ENCODE measurements at regions not wholly inside any gene's neighbourhood (a gene's known extent, or its start where the extent isn't known, plus 50 kb on each side); places are given as distances from the start of the nearest gene placed in this dataset.
"Not testable (repeated sequence)": the region's sequence is repeated elsewhere in the genome, so short reads cannot be mapped to it uniquely, and the experiment has no call there.

DNA sequence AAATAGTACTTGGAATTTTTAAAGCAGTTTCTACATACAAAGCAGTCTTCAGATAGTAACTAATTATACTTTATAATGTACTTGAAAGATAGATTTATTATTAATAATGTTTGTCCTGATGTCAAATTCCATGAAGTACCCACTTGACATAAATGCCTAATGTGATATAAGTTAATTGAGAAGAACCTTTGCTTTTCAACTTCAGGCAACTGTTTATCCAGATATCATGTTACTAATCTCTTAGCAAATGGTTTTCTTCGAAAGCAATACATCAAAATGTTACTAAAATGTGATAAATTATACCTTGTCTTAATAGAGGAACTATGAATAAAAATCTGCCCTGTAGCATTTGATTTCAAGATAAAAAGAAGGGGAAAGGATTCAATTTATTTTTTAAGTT lies 146.8 kb upstream of the FBXL17 start:
- DNase-seq: no peak

DNA sequence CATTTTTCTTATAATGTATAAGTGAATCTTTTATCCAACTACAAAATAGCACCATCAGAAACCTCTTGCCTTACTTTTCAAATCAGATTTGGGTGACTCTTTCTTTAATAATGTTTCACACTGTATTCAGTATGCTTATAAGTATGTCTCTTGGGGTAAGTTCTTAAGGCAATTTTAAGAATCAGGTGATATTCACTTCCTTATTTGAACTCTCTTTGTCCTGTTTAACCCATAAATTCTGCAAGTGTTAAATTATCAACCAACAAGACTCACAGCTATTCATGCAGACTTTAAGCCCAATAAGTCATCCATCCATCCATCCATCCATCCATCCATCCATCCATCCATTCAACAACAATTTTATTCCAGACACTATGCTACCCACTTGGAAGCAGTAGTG lies 142.7 kb upstream of the FBXL17 start:
- no peak for DNase-seq

- DNase-seq: no peak
Measured at GRCh38 chr5:108523360-108523759, 141.5 kb upstream of the FBXL17 start.

GRCh38 chr5:108521841-108522506 lies 140.1 kb upstream of the FBXL17 start:
- peak; percentile 35 for DNase-seq

DNA sequence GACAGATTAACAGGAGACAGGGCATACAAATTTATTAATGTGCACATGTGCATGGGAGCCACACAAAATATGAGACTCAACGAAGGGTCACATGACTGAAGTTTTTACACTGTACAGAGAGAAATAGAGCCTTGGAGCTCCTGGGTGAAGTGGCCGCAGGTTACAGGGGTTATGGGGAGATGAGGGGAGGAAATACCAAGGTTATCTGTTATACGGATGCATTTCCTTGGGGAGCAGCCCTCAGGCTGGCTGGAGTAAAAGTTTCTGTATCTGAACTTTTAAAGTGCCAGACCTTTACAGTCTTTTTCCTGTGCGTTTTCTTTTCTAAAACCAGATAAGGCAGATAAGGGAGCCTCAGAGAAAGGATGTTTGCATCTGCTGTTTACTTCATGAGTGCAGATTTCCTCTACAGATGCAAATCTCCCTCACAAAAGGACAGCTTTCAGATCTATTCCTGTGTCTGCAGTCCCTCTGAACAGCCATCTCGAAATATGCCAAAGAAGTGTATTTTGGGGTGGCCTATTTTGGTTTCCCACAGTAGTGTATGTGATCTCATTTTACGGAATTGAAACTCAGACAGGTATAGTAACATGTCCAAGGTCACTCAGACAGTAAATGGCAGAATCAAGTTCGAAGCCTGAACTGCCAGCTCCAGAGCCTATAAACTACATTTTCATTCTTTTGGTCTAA lies 139.3 kb upstream of the FBXL17 start:
- DNase-seq: no peak

- DNase-seq: no peak
Measured at GRCh38 chr5:108516785-108517184, 134.9 kb upstream of the FBXL17 start.

DNA sequence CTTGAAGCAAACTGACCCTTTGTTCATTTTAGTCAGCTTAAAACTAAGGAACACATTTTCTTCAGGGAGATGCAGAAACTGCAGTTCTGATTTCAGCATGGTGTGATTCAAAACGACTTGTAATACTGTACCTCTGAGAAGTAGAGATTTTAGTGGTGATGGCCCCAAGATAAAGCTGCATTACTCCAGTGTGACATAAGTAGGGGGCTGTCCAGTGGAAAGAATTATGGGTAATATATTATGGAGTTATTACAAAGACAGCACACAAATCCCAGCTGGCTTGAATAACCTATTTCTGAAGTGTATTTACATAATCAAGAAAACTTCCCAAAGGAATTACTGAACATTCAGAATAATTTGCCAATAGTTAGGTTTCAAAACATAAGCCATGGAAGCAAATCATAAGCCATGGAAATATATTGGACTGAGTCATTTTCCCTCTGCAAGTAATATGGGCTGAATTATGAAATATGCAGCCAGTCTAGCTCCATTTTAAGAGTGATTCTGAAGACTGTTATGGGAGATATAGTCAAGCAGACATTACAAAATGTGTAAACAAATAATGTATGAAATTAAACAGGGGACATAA lies 133.7 kb upstream of the FBXL17 start:
- DNase-seq: no peak

DNA sequence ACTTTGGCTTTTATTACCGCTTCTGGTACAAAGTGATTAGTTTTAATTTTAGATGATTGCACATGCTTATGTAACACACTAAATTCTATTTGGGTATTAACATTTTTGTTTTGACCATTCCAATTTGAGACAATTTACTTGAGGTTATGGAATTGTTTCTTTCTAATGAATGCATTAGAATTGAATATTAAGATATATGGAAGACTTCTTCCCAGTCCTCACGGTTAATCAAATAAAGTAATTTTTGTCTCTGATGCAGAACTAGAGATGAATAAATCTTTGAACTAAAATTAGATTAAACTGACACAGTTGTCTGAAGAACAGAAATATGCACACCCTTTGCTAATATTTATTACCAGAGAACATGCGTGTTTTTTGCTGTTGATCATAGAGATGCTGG lies 127.1 kb upstream of the FBXL17 start:
- DNase-seq: no peak

- DNase-seq: no peak
Measured at GRCh38 chr5:108507631-108508030, 125.7 kb upstream of the FBXL17 start.

DNA sequence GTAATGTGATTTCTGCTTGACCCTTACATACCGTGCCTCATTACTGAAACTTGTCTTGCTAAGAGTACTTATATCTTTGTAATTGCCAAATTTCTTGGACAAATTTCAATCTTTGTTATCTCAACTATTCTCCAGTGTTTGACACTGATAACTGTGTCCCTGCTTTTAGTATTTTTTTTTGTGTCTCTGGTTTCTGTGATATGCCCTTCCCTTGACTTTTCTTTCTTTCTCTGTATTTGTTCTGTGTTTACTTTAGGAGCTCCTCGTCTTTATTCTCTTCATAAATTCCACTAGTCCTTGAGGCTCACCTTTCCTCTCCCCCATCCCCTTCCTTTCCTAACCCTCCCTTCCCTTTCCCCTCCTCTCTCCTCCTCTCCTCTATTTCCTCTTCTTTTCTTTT lies 123.7 kb upstream of the FBXL17 start:
- DNase-seq: no peak

GRCh38 chr5:108504974-108505373 lies 123.1 kb upstream of the FBXL17 start:
- no peak for DNase-seq

- no peak for DNase-seq
Measured at GRCh38 chr5:108503986-108504385, 122.1 kb upstream of the FBXL17 start.

- not testable (repeated sequence) for DNase-seq
Measured at GRCh38 chr5:108495615-108496014, 113.7 kb upstream of the FBXL17 start.

DNA sequence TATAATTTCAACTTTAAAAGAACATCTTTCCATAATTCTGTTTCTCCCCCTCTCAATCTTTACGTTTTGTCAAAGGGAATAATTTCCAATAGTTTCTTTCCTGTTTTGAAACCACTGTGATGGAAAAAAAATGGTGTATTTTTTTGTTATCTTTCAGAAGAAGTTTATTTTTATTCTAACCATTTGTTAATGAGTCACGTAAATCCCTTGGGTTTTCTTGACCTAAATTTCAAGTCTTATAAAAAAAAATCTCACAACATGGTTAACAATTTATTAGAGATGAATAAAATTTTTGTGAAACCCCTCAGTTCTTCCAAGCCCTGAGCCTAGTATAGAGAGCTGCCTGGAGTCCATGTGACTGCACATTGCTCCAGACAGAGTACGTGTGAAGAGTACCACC lies 106.1 kb upstream of the FBXL17 start:
- no peak for DNase-seq

DNA sequence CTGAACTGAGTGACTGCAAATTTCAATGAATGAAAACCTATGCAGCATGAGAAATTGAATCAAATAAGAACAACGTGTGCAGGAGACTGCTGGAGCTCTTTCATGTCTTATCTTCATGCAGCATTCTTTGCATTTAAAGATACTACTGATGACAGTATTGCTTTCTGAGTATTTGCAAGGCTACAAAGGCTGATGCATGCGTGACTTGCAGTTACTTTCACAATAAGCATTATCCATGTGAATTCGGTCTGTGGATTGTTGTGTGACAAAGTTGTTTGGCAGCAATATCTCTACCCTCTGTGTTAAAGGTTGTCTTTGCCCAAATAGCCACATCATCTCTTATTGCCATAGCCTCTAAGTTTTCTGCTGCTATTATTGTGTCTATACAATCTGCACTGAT lies 102.1 kb upstream of the FBXL17 start:
- DNase-seq: no peak

DNA sequence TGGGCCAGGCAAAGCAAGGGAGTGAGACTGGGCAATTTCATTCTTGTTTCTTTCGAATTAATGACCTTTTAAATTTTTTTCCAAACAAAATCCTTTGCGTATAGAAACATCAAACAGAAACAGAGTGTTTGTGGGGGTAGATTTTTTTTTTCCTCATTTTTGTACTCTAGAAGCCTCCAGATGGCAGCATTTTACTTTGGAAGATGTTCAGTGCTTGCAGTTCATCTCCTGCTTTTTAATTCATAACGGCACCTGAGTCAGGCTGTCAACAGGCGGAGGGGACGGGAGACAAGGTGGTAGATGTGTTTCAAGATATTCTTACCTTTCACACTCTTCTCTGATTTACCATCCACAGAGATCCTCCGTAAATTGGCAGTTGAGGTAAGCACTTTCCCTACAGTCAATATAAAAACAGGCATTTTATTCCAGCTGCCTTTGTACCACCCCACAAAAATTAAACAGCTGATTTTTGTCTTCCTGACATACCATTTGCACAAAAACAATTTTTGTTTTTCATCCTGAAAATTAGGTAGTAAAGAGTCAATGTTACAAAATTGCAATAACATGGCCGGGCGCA lies 99.5 kb upstream of the FBXL17 start:
- peak; percentile 36 for DNase-seq

DNA sequence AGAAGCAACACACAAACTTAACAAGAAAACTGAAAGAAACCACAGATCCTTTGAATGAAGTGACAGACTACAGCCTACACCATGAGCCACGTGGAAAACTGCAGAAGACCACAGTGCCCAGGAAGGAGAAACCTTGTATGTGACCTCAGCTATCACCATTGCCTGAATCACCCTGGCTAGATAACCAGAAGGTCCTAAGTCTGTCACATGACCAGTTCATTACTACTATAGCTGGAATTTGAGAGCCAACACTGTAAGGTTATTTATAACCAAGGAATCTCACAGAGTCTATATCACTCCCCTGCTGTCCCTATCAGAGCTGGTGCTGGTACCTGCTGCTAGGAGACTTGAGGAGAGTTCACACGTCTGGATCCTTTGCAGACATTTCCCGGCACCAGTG lies 90.3 kb upstream of the FBXL17 start:
- DNase-seq: no peak

DNA sequence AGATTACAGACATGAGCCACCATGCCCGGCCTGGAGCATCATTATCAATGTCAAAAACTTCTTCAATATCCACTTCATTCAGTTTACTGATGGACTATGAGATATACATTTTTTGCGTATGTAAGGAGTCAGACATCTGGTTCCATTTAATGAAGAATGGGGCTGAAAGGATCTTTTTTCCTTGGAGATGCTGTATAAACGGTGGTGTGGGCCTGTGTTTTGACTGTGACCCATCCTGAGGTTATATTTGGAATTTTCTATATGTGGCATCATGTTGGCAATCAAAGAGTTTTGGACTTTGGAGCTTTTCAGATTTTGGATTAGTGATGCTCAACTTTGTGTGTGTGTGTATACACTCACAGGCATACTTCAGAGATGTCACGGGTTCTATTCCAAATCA lies 85.7 kb upstream of the FBXL17 start:
- DNase-seq: no peak

- DNase-seq: no peak
Measured at GRCh38 chr5:108461628-108462367, 79.9 kb upstream of the FBXL17 start.

GRCh38 chr5:108459769-108460168 lies 77.9 kb upstream of the FBXL17 start:
- no peak for DNase-seq

GRCh38 chr5:108451269-108451668 lies 69.4 kb upstream of the FBXL17 start:
- no peak for DNase-seq

DNA sequence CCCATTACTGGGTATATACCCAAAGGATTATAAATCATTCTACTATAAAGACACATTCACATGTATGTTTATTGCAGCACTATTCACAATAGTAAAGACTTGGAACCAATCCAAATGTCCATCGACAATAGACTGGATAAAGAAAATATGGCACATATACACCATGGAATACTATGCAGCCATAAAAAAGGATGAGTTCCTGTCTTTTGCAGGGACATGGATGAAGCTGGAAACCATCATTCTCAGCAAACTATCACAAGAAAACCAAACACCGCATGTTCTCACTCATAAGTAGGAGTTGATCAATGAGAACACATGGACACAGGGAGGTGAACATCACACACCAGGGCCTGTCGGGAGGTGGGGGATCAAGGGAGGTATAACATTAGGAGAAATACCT lies 62.2 kb upstream of the FBXL17 start:
- DNase-seq: not testable (repeated sequence)

GRCh38 chr5:108442063-108442651 lies 60.3 kb upstream of the FBXL17 start:
- not testable (repeated sequence) for DNase-seq
